ENCODE measurements at regions not wholly inside any gene's neighbourhood (a gene's known extent, or its start where the extent isn't known, plus 50 kb on each side); places are given as distances from the start of the nearest gene placed in this dataset.
A peak's percentile ranks its signal among the peaks of the same experiment; 100 is the strongest.

- Mint-ChIP-seq H3K4me3 (no peak overlapping the region), H3K36me3 (no peaks in the 10 kb centered on the region), H3K4me1 (no peaks in the 10 kb centered on the region; the same call in 1 of the 2 replicates), H3K27ac (no peak overlapping the region), H3K27me3 (ENCODE audit: low read depth) (peaks cover 10% of the 10 kb centered on the region), H3K9me3 (no peaks in the 10 kb centered on the region)
- POLR2A ChIA-PET: no interaction called here
- DNase-seq (ENCODE audit: low spot score) (peak; percentile 81), ATAC-seq (peak; percentile 92)
- no peak for TF ChIP-seq SP1 (CRISPR knock-in tag; conservative IDR thresholded peaks at IDR 0.05)
- TF ChIP-seq CTCF (IDR thresholded peaks at IDR 0.05): peak; percentile 40; the same call in 1 of the 2 replicates
- TF ChIP-seq ZNF121 (CRISPR knock-in tag; IDR thresholded peaks at IDR 0.05): no peak
- CTCF ChIA-PET: interaction anchor here (0.6 to 3.9 kb wide), 7 partner anchors 13 to 425 kb away, joined by 3 to 45 read pairs (median 3); no protein-coding TSS in a partner anchor
These were observed 106.8 kb upstream of the SIRPG start for GRCh38 chr20:1764136-1765033.

- ATAC-seq (no peak), DNase-seq (ENCODE audit: low spot score) (no peak)
- Mint-ChIP-seq H3K4me1 (no peaks in the 10 kb centered on the region; the same call in 1 of the 2 replicates), H3K27ac (no peak overlapping the region), H3K36me3 (no peaks in the 10 kb centered on the region), H3K27me3 (ENCODE audit: low read depth) (peaks cover 9% of the 10 kb centered on the region), H3K9me3 (no peaks in the 10 kb centered on the region), H3K4me3 (no peak overlapping the region)
- TF ChIP-seq ZNF121 (CRISPR knock-in tag; IDR thresholded peaks at IDR 0.05) (no peak), SMAD4 (CRISPR knock-in tag; IDR thresholded peaks at IDR 0.05) (no peak), PREB (CRISPR knock-in tag; IDR thresholded peaks at IDR 0.05; ENCODE audit: borderline replicate concordance) (no peak), FOXP4 (CRISPR knock-in tag; IDR thresholded peaks at IDR 0.05) (no peak), FOXK1 (CRISPR knock-in tag; IDR thresholded peaks at IDR 0.05) (no peak), ZNF281 (CRISPR knock-in tag; IDR thresholded peaks at IDR 0.05) (no peak), NR3C1 (CRISPR knock-in tag; conservative IDR thresholded peaks at IDR 0.05; ENCODE audit: low read depth) (no peak), ATF2 (CRISPR knock-in tag; IDR thresholded peaks at IDR 0.05; ENCODE audit: borderline replicate concordance, low read depth) (no peak), TCF7 (CRISPR knock-in tag; IDR thresholded peaks at IDR 0.05; ENCODE audit: low read depth) (no peak), ZNF423 (CRISPR knock-in tag; IDR thresholded peaks at IDR 0.05) (no peak), ZNF138 (CRISPR knock-in tag; conservative IDR thresholded peaks at IDR 0.05) (no peak), SP1 (CRISPR knock-in tag; conservative IDR thresholded peaks at IDR 0.05) (no peak), RELA (CRISPR knock-in tag; IDR thresholded peaks at IDR 0.05; ENCODE audit: borderline replicate concordance) (no peak), FOXJ3 (CRISPR knock-in tag; IDR thresholded peaks at IDR 0.05; ENCODE audit: borderline replicate concordance) (no peak), ZNF532 (CRISPR knock-in tag; IDR thresholded peaks at IDR 0.05; ENCODE audit: borderline replicate concordance) (no peak), OVOL2 (CRISPR knock-in tag; IDR thresholded peaks at IDR 0.05; ENCODE audit: borderline replicate concordance) (no peak), ELF4 (CRISPR knock-in tag; IDR thresholded peaks at IDR 0.05; ENCODE audit: low read depth) (no peak), JAZF1 (CRISPR knock-in tag; IDR thresholded peaks at IDR 0.05) (no peak), NFYB (CRISPR knock-in tag; conservative IDR thresholded peaks at IDR 0.05; ENCODE audit: low read depth) (no peak)
- CTCF ChIA-PET: no interaction called here
- POLR2A ChIA-PET: no interaction called here
These were observed 104.0 kb upstream of the SIRPG start for GRCh38 chr20:1761598-1761997.

All from WTC11 (cell line).